ENCODE measurements at regions not wholly inside any gene's neighbourhood (a gene's known extent, or its start where the extent isn't known, plus 50 kb on each side); places are given as distances from the start of the nearest gene placed in this dataset.

DNA sequence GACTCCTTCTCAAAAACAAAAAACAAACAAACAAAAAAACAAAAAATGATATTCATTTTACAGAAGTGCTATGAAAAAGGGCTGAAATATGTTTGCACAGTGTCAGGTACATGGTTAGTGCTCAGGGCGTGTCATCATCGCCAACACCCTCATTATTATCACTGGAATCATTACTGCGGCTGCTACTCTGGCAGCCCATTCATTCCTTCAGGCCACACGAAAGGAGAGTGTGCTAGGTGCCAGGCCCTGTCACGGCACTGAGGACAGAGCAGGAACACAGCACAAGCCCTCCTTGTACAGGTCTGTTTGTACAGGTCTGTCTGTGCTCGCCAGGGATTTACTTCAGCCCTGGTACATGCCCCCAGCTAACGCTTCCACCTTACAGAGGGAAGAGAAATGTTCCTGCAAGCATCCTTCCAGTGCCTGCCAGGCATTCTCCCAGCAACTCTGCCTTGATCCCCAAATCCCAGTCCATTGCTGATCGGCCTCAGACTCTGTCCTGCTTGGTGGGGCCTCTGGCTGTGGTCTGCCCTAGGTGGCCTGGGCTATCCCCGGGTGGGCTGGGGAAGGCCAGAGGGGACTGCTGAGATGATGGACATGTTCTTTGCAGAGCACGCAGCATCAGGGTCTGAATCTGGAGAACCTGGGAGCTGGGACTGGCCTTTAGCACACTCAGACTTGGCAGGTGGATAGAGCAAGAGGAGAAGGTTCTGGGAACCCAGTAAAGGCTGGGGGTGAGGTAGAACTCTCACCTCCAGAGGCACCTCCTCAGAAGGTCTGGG, 210.7 kb downstream of the URI1 start:
- intact Hi-C loops (cut with micrococcal nuclease; ENCODE audit: unreplicated experiment), result no loop called here
- Histone ChIP-seq H3K36me3 (ENCODE audit: control insufficient read depth, insufficient read depth, low read length) (no peaks in the 10 kb centered on the region), H3K9me3 (no peaks in the 10 kb centered on the region), H3K27me3 (replicated peaks; ENCODE audit: control insufficient read depth, insufficient read depth, low read length) (peaks cover 2% of the 10 kb centered on the region; the same call in 1 of the 2 replicates), H3K4me1 (no peaks in the 10 kb centered on the region), H3K4me3 (ENCODE audit: low read depth, low read length) (no peak overlapping the region)
- Mint-ChIP-seq H3K27me3 (ENCODE audit: insufficient read depth, unreplicated experiment) (peaks cover 18% of the 10 kb centered on the region), H3K4me3 (ENCODE audit: unreplicated experiment) (no peak overlapping the region), H3K36me3 (ENCODE audit: insufficient read depth, unreplicated experiment) (no peaks in the 10 kb centered on the region), H3K9me3 (ENCODE audit: unreplicated experiment) (no peaks in the 10 kb centered on the region), H3K4me1 (ENCODE audit: low read depth, unreplicated experiment) (no peaks in the 10 kb centered on the region), H3K27ac (ENCODE audit: unreplicated experiment) (no peak overlapping the region)
- CTCF ChIA-PET, result no interaction called here
- POLR2A ChIA-PET, result no interaction called here
- BruUV-seq (replicated peaks), result no TSS peak
- TF ChIP-seq, protein P1, sequence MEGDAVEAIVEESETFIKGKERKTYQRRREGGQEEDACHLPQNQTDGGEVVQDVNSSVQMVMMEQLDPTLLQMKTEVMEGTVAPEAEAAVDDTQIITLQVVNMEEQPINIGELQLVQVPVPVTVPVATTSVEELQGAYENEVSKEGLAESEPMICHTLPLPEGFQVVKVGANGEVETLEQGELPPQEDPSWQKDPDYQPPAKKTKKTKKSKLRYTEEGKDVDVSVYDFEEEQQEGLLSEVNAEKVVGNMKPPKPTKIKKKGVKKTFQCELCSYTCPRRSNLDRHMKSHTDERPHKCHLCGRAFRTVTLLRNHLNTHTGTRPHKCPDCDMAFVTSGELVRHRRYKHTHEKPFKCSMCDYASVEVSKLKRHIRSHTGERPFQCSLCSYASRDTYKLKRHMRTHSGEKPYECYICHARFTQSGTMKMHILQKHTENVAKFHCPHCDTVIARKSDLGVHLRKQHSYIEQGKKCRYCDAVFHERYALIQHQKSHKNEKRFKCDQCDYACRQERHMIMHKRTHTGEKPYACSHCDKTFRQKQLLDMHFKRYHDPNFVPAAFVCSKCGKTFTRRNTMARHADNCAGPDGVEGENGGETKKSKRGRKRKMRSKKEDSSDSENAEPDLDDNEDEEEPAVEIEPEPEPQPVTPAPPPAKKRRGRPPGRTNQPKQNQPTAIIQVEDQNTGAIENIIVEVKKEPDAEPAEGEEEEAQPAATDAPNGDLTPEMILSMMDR (IDR thresholded peaks at IDR 0.05; ENCODE audit: insufficient read depth in 1 of 2, low read depth in 1 of 2, low read length in 1 of 2, severe bottlenecking in 1 of 2, unreplicated experiment in 1 of 2), result no peak
- no peak for DNase-seq

GRCh38 chr19:30153326-30154210, 211.5 kb downstream of the URI1 start:
- CTCF ChIA-PET, result no interaction called here
- BruUV-seq (replicated peaks), result no TSS peak
- H3K4me3 Mint-ChIP-seq (ENCODE audit: unreplicated experiment), result no peak overlapping the region
- no peaks in the 10 kb centered on the region for H3K36me3 Mint-ChIP-seq (ENCODE audit: insufficient read depth, unreplicated experiment)
- Histone ChIP-seq H3K9me3 (no peaks in the 10 kb centered on the region), H3K4me3 (ENCODE audit: low read depth, low read length) (no peak overlapping the region), H3K36me3 (ENCODE audit: control insufficient read depth, insufficient read depth, low read length) (no peaks in the 10 kb centered on the region), H3K27me3 (replicated peaks; ENCODE audit: control insufficient read depth, insufficient read depth, low read length) (peaks cover 2% of the 10 kb centered on the region; the same call in 1 of the 2 replicates), H3K4me1 (no peaks in the 10 kb centered on the region)
- no peaks in the 10 kb centered on the region for H3K9me3 Mint-ChIP-seq (ENCODE audit: unreplicated experiment)
- TF ChIP-seq, protein P1 (IDR thresholded peaks at IDR 0.05; ENCODE audit: insufficient read depth in 1 of 2, low read depth in 1 of 2, low read length in 1 of 2, severe bottlenecking in 1 of 2, unreplicated experiment in 1 of 2), result no peak
- POLR2A ChIA-PET, result interaction anchor here (0.7 kb wide), 1 partner anchor 212 kb away, joined by 3 read pairs; the partner anchor contains the start of gene URI1
- H3K27me3 Mint-ChIP-seq (ENCODE audit: insufficient read depth, unreplicated experiment), result peaks cover 16% of the 10 kb centered on the region
- H3K27ac Mint-ChIP-seq (ENCODE audit: unreplicated experiment), result no peak overlapping the region
- DNase-seq, result no peak
- no peaks in the 10 kb centered on the region for H3K4me1 Mint-ChIP-seq (ENCODE audit: low read depth, unreplicated experiment)
- intact Hi-C loops (cut with micrococcal nuclease; ENCODE audit: unreplicated experiment), result no loop called here

- H3K36me3 ChIP-seq (ENCODE audit: control insufficient read depth, insufficient read depth, low read length), result no peaks in the 10 kb centered on the region
- TF ChIP-seq, protein P1 (IDR thresholded peaks at IDR 0.05; ENCODE audit: insufficient read depth in 1 of 2, low read depth in 1 of 2, low read length in 1 of 2, severe bottlenecking in 1 of 2, unreplicated experiment in 1 of 2), result no peak
- H3K4me1 ChIP-seq, result no peaks in the 10 kb centered on the region
- no peak for DNase-seq
- H3K4me3 Mint-ChIP-seq (ENCODE audit: unreplicated experiment), result no peak overlapping the region
- no peaks in the 10 kb centered on the region for H3K36me3 Mint-ChIP-seq (ENCODE audit: insufficient read depth, unreplicated experiment)
- intact Hi-C loops (cut with micrococcal nuclease; ENCODE audit: unreplicated experiment), result no loop called here
- H3K27me3 ChIP-seq (replicated peaks; ENCODE audit: control insufficient read depth, insufficient read depth, low read length), result peaks cover 2% of the 10 kb centered on the region; the same call in 1 of the 2 replicates
- H3K4me3 ChIP-seq (ENCODE audit: low read depth, low read length), result no peak overlapping the region
- ChIA-PET POLR2A (no interaction called here), CTCF (no interaction called here)
- no peaks in the 10 kb centered on the region for H3K9me3 ChIP-seq
- H3K9me3 Mint-ChIP-seq (ENCODE audit: unreplicated experiment), result no peaks in the 10 kb centered on the region
- H3K27me3 Mint-ChIP-seq (ENCODE audit: insufficient read depth, unreplicated experiment), result peaks cover 13% of the 10 kb centered on the region
- H3K4me1 Mint-ChIP-seq (ENCODE audit: low read depth, unreplicated experiment), result no peaks in the 10 kb centered on the region
- H3K27ac Mint-ChIP-seq (ENCODE audit: unreplicated experiment), result no peak overlapping the region
- no TSS peak for BruUV-seq (replicated peaks)
These were observed 212.4 kb downstream of the URI1 start for GRCh38 chr19:30154410-30154809.
